Stimulated activated CD4-positive, alpha-beta T cell treated with anti-CD3 and anti-CD28 coated beads, TNF-alpha, amount 100 ng/mL, for 48 hours (primary cell): ENCODE measurements at regions not wholly inside any gene's neighbourhood (a gene's known extent, or its start where the extent isn't known, plus 50 kb on each side); places are given as distances from the start of the nearest gene placed in this dataset.
"Not testable (repeated sequence)": the region's sequence is repeated elsewhere in the genome, so short reads cannot be mapped to it uniquely, and the experiment has no call there.

ENCODE experiments used
- DNase-seq, 3 donors: peaks; one replicate each; pipeline ENCODE4 v3.0.0-alpha.2; 2020; ENCODE audit warnings: low read depth in 3 of 3

DNA sequence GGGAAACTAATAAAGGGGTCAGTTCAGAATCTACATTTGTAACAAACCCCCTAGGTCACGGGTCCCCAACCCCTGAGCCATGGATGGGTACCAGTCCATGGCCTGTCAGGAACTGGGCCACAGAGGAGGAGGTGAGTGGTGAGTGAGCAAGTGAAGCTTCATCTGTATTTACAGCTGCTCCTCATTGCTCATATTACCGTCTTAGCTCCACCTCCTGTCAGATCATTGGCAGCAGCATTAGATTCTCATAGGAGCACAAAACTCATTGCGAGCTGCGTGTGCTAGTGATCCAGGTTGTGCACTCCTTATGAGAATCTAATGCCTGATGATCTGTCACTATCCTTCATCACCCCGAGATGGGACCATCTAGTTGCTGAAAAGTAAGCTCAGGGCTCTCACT lies 88.4 kb upstream of the MPP7 start:
- no peak for DNase-seq

DNA sequence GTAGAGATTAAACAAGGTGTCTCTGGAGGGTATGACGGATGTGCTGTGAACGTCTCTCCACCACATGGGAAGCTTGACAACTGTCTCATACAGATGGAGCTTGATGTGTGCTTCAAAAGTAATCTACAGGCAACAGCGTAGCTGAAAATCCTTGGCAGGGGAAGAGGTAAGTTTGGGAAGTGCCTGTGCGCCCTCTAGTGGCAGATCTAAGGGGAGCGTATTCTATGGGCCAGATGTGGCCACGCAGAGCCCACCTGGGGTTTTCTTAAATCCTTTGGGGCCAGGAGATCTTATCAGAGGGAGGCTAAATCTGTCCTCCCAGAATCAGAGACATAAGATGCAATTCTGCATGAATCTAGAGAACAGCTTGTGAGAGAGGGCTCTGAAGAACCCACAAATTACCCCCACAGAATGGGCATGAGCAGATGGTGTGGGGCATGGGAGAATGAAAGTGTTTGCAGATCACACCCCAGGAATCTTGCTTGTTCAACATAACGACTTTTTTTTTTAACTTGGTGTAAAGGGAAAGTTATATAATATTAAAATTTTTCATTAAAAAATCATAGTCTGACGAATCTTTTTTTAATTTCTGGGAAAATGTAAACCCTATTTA lies 91.2 kb upstream of the MPP7 start:
- peak; percentile 20 to 52 (median 47) for DNase-seq

DNA sequence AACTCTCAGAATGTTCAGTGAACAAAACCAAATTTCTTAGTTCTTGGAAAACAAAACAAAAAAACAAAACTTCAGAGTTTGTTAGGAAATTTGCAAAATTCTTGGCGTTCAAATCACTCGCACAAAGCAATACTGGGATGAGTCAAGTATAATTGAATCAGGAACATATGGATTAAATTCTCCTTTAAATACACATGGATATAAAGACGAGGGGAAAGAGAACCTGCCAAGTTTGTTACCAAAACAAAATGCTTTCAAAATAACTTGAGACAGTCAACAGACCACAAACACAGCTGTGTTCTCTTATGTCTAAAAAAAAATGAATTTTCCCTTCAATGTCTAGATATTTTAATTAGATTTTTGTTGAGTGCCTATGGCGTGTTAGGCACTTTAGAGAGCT lies 93.5 kb upstream of the MPP7 start:
- no peak for DNase-seq

DNA sequence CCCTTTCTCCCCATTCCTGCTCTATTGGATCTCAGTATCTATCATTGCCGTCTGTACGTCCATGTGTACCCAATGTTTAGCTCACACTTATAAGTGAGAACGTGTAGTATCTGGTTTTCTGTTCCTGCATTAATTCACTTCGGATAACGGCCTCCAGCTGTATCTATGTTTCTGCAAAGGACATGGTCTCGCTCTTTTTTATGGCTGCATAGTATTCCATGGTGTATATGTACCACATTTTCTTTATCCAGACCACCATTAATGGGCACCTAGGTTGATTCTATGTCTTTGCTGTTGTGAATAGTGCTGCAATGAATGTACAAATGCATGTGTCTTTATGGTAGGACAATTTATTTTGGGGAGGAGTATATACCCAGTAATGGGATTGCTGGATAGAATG lies 94.4 kb upstream of the MPP7 start:
- DNase-seq = no peak

DNA sequence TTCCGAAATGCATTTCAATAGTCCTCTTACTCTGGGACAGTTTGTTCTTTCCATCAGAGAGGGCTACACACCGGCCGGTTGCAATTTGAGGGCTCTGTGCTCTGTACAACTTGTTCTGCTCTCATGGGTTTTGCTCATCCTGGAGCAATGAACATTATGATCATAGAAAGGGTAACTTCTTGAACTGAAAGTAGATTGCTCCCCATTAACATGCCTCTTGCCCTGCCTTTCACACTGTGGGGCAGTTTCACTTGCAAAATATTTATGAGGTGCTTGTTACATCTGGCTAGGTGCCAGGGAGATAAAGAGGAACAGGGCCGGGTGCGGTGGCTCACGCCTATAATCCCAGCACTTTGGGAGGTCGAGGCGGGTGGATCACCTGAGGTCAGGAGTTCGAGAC lies 97.3 kb upstream of the MPP7 start:
- no peak for DNase-seq

DNA sequence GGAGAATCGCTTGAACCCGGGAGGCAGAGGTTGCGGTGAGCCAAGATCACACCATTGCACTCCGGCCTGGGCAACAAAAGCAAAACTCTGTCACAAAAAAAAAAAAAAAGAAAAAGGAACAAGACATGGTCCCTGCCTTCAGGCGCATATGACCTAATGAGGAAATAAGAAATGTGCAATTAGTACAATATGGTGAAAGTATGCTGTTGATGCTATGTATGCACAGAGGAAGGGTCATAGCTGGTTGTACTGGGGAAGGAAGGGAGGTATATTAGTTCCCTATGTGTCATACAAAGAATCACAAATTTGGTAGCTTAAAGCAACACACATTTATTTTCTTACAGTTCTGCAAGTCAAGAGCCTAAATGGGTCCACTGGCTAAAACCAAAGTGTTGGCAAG lies 97.8 kb upstream of the MPP7 start:
- DNase-seq = no peak

DNA sequence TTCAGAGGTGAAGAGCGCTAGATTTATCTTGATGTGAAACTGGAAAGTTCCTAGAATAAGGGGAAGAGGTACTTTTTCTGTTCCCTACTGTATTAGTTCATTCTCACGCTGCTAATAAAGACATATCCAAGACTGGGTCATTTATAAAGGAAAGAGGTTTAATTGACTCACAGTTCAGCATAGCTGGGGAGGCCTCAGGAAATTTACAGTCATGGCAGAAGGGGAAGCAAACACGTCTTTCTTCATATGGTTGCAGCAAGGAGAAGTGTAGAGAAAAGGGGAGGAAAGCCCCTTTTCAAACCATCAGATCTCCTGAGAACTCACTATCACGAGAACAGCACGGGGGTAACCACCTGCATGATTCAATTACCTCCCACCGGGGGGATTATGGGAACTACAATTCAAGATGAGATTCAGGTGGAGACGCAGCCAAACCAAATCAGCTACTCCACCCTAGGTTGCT lies 99.8 kb upstream of the MPP7 start:
- DNase-seq = not testable (repeated sequence)

DNA sequence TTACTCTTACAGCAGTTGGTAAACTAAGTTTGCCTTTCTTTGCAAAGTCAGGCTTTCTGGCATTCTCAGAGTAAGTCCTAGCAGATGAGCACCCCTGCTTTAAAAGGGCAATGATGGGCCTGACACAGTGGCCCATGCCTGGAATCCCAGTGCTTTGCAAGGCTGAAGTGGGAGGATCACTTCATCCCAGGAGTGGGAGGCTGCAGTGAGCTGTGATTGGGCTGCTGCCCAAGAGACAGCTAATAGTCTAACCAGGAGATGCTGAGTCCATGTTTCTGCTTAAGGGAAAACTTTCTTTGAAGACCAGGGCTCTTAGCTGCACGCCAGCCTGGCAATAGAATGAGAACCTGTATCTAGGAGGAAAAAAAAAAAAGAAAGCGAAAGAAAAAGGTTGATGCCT lies 100.2 kb upstream of the MPP7 start:
- DNase-seq = no peak

DNA sequence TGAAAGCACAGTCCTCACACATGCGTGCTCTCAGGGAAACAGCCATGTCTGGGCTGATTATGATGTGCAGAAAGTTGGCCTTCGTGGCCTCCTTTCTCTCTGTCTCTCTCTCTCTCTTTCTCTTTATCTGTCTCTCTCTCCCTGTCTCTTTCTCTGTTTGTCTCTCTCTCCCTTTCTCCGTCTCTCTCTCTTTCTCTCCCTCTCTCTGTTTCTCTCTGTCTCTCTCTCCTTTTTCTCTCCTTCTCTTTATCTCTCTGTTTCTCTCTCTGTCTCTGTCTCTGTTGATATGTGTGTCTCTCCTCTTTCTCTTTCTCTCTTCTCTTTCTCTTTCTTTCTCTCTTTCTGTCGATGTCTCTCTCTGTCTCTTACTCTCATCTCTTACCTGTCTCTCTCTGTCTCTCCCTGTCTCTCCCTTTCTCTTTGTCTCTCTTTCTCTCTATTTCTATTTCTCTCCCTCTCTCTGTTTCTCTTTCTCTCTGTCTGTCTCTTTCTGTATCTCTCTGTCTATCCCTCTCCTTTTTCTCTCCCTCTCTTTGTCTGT lies 105.4 kb upstream of the MPP7 start:
- no peak for DNase-seq

DNA sequence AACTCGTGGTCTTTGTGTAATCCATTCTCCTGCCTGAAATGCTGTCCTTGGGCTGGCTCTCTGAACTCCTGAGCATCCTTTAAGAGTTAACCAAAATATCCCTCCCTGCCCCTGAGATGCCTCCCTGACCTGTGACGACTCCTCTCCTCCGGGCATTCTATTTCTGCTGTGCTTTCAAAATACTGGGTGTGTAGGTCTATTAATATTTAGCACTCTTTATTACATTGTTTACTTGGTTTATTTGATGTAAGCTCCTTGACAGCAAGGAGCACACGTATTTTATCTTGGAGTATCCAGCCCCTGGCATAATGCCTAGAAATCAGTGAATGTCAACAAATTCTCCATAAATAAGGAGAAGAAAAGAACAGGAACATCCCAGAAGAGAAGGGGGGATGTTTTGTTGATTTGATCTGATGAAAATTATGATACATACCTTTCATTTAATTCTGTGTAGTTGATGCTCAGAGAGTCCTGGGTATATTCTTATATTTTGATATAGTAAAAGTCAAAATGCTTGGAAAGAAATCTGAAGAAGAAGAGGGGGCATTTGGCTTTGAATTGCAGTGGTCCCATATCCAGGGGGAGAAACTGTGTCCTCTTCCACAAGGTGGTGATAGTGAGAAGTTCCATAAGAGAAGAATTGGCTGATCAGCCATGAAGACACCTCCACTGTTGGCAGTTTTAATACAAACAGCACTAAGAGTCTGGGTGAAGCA lies 107.7 kb upstream of the MPP7 start:
- no peak for DNase-seq

DNA sequence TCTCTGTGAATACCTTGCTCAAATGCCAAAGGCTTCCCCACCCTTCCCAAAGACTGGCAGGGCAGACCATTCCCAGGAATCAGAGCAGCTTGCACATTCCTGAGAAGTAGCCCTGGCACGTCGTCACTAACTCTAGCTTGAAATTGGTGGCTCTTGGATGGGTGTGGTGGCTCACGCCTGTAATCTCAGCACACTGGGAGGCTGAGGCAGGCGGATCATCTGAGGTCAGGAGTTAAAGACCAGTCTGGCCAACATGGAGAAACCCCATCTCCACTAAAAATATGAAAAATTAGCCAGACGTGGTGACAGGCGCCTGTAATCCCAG lies 108.2 kb upstream of the MPP7 start:
- no peak for DNase-seq

DNA sequence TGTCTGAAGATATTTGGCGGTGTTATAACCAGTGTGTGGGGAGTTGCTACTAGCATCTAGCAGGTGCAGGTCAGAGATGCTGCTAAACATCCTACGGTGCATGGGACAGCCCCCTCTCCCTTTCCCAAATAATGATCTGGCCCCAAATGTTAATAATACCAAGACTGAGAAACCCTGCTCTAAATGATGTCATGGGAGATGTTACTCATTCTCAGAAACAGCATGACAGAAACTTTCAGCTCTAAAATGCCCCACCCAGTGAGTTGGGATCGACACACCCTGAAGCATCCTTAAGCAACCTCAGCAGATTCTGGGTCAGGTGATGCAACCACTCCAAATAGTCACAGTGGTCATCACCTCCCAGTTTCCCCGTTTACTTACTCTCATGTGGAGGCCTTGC lies 108.8 kb upstream of the MPP7 start:
- peak; percentile 6 to 19 (median 9) for DNase-seq

DNA sequence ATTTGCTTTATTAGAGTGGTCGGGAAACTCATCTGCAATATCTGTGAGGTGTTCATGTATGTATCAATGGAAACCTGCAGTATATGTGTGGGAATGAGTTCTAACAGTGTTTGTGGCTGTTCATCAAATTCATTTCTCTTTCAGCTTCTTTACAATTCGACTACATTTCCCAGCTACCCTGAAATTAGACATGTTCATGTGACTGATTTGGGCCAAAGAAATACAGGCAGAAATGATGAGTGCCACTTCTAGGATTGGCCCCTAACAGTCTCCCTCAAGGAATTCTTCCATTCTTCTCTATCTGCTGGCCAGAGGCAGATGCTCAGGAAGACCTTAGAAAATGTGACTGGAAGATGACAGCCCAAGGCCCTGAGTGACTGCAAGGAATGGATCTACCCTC lies 114.8 kb upstream of the WAC start:
- no peak for DNase-seq

DNA sequence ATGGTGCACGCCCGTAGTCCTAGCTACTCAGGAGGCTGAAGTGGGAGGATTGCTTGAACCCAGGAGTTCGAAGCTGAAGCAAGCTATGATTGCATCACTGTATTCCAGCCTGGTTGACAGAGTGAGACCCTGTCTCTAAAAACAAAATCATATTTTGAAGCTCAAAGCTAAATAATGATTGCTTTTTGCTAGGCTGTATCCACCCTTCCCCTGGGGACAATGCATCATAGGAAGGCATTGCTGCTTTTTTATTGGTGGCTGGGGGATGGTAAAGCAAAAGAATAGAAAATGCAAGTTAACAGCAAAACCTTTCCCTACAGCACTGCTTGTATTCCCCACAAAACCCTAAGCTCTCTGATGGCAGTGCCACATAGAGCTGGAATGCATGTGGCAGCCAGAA lies 107.5 kb upstream of the WAC start:
- no peak for DNase-seq

DNA sequence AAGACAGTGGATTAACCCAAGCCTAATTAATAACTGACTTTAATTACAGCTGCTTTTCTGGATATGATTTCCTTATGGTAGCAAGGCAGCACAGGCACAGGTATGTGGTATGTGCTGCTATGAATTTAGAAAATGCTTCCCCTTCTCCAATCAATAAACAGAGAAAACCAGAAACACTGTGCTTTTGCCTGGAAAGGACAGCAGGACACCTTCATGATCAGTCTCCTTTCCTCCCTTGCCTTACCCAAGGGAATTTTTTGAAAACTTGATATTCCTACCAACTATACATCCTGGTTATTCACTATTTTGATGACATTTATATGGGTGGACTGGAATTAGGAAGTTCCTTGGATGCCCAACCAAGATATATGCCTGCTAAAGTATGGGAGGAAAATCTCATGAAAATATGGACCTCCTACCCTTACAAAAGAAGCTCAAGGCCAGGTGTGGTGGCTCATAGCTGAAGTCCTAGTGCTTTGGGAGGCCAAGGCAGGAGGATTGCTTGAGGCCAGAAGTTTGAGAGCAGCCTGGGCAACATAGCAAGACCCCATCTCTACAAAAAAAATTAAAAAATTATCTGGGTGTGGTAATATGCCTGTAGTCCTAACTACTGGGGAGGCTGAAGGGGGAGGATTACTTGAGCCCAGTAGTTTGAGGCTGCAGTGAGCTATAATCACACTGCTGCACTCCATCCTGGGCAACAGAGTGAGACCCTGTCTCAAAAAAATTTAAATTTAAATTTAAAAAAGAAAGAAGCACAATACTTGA lies 106.3 kb upstream of the WAC start:
- DNase-seq = no peak

DNA sequence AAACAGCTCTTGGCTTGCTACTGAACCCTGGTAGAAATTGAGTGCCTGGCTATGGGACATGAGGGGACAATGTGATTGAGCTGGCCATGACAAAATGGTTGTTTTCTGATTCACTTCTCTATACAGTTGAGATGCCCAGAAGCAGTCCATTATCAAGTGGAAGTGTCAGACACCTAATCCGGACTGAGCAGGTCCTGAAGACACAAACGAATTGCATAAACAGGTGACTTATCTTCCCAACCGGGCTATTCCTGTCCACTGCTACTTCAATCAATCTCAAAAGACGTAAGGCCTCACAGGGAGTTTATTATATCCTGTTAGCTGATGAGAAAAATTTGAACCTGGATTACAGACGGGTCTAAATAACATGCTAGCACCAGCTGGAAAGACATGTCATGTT lies 105.5 kb upstream of the WAC start:
- no peak for DNase-seq

DNA sequence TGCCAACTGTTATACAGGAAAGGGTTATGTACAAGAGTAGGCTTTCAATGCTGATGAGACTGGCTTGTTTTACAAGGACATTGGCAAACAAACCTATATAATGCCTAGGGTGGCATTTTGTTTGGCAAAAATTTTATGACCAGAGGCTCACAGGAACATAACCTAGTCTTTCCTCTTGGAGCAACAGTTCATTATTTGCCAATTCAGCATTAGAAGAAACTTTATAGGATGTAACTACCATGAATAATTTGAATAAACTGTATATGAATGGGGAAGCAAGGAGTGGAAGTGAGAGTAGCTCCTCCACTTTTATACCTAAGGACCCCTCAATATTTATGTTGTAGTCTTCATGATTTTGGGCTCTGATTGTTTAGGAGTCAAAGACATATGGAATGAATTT lies 103.9 kb upstream of the WAC start:
- DNase-seq = no peak

DNA sequence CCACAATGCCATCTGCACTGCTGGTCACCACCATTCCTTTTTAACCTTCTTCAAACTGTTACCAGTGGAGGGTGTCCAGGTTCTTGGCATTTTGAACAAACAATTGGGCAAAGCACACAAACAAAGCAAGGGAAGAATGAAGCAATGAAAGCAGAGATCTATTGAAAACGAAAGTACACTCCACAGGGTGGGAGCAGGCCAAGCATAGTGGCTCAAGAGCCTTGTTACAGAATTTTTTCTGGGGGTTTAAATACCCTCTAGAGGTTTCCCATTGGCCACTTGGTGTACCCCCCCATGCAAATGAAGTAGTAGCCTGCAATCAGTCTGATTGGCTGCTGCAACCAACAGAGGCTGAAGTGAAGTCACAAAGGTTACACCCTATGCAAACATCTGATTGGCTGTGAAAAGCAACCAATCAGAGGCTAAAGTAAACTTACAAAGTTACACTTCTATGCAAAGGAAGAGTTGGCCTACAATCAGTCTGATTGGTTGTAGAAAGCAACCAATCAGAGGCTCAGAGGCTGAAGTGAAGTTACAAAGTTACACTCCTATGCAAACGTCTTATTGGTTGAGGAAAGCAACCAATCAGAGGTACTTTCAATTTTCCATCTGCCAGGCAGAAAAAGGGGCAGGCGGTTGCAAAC lies 103.2 kb upstream of the WAC start:
- DNase-seq = no peak

DNA sequence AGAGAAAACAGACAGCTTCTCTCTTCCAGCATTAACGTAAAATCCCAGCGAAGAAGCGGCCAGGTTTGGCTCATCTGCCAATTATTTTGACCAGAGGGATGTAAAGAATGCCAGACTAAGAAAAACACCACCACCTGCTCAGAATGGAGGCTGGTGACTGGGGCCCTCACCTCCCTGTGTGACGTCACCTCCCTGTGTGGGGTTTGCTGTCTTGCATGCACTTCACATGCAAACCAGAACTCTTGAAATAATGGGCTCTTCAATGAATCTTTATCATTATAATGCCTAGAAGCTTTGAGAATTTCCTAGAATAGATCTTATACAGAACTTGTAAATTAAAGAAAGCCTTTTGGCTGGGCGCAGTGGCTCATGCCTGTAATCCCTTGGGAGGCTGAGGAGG lies 101.8 kb upstream of the WAC start:
- DNase-seq = no peak

DNA sequence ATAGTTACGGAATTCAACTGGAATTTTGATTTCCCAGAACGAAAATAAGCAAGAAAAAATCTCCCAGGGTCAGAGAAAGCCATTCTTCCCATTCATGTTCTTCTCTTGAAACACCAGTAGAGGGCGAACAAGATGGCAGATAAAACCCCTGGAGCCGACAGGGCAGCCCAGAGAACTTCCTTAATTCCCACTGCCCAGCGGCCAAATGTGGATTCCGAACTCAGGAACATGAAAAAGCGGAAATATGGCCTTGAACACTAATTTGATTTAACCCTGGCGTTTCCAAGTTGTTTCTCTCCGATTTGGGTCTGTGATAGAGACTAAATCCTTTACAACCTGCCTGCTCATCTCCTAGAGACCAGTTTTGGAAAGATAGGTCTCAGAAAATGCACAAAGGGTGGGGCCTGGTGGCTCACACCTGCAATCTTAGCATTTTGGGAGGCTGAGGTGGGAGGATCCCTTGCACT lies 100.7 kb upstream of the WAC start:
- no peak for DNase-seq

DNA sequence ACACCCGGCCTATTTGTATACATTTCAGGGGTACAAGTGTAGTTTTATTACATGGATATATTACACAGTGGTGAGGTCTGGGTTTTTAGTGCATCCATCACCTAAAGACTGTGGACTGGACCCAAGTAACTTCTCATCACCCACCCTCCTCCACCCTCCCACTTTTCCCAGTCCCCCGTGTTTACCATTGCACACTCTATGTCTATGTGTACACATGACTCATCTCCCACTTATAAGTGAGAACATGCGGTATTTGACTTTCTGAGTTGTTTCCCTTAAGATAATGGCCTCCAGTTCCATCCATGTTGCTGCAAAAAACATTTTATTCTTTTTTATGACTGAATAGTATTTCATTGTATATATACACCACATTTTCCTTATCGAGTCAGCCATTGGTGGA lies 98.9 kb upstream of the WAC start:
- no peak for DNase-seq

DNA sequence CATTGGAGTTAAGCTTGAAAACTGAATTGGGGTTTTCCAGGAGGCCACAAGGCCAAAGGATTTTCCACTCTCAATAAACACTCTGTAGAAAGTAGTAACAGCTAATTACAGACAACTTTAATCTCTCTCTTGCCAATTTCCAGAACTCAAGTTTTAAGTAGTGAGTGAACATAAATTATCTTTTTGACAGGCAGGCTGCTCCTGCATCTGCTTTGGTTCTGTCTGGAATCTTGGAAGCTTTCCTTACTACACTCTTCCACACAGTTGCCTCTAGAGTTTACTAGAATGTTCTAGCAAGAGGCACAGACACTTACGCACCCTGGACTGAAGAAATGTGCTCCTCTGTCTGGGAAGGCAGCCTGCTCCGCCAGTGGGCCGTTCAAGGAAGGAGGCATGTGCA lies 90.5 kb upstream of the WAC start:
- DNase-seq = no peak
